Neural cell (in vitro differentiated cells): ENCODE measurements at regions not wholly inside any gene's neighbourhood (a gene's known extent, or its start where the extent isn't known, plus 50 kb on each side); places are given as distances from the start of the nearest gene placed in this dataset.

Experiments used
- H2AFZ ChIP-seq: fragments of 200-600, 300-800 bp; sonication (generic), shearing (Covaris generic); 2 replicates; pipeline ENCODE4 v1.6.0; 2014; ENCODE audit warnings: low read depth, mild to moderate bottlenecking, antibody characterized with exemption, low read length, moderate library complexity
- H3F3A ChIP-seq: fragments of 200-600 bp; shearing (Covaris generic); 2 replicates; pipeline ENCODE4 v1.6.1; 2016; ENCODE audit warnings: mild to moderate bottlenecking, moderate library complexity, mixed read lengths, antibody characterized with exemption, low read length; ENCODE audit not compliant: insufficient read depth, poor library complexity, severe bottlenecking
- H3K27ac ChIP-seq: fragments of 200-600, 300-800 bp; sonication (generic), shearing (Covaris generic); 2 replicates; pipeline ENCODE4 v1.5.1; 2014; ENCODE audit warnings: mild to moderate bottlenecking, low read length, moderate library complexity
- H3K27me3 ChIP-seq: fragments of 300-800, 200-600 bp; sonication (generic), shearing (Covaris generic); 2 replicates; pipeline ENCODE4 v1.6.0; 2014; ENCODE audit warnings: mild to moderate bottlenecking, low read depth, low read length, moderate library complexity; ENCODE audit not compliant: insufficient read depth
- H3K36me3 ChIP-seq: fragments of 300-800, 200-600 bp; sonication (generic), shearing (Covaris generic); 2 replicates; pipeline ENCODE4 v1.5.1; 2014; ENCODE audit warnings: mild to moderate bottlenecking, antibody characterized with exemption, low read length, moderate library complexity; ENCODE audit not compliant: insufficient read depth
- H3K4me2 ChIP-seq: fragments of 300-800, 200-600 bp; sonication (generic), shearing (Covaris generic); 2 replicates; pipeline ENCODE4 v1.6.0; 2014; ENCODE audit warnings: mild to moderate bottlenecking, low read length
- H3K4me3 ChIP-seq: fragments of 300-800, 200-600 bp; sonication (generic), shearing (Covaris generic); 2 replicates; pipeline ENCODE4 v1.5.1; 2014; ENCODE audit warnings: mild to moderate bottlenecking, low read length, moderate library complexity
- H3K79me2 ChIP-seq: fragments of 200-600 bp; shearing (Covaris generic); replicated peaks from 2 replicates; pipeline ENCODE4 v1.6.0; 2014; ENCODE audit warnings: mild to moderate bottlenecking, low read length, moderate library complexity; ENCODE audit not compliant: insufficient read depth
- H3K9ac ChIP-seq: fragments of 300-800, 200-600 bp; sonication (generic), shearing (Covaris generic); 2 replicates; pipeline ENCODE4 v1.6.1; 2016; ENCODE audit warnings: mild to moderate bottlenecking, low read length, mixed read lengths
- H3K9me2 ChIP-seq: fragments of 200-600 bp; shearing (Covaris generic); 2 replicates; pipeline ENCODE4 v1.6.1; 2016; ENCODE audit warnings: mild to moderate bottlenecking, low read length, mixed read lengths; ENCODE audit not compliant: insufficient read depth
- H3K9me3 ChIP-seq: fragments of 200-600, 300-800 bp; sonication (generic), shearing (Covaris generic); 2 replicates; pipeline ENCODE4 v1.6.1; 2016; ENCODE audit warnings: mild to moderate bottlenecking, mixed run types, low read length, moderate library complexity, mixed read lengths
- H4K20me1 ChIP-seq: fragments of 200-600 bp; shearing (Covaris generic); 2 replicates; pipeline ENCODE4 v1.6.1; 2016; ENCODE audit warnings: mild to moderate bottlenecking, mixed run types; ENCODE audit not compliant: insufficient read depth
- EP300 ChIP-seq: fragments of 450-650 bp; conservative IDR thresholded peaks from 2 replicates; pipeline ENCODE4 v1.6.1; 2014; ENCODE audit warnings: antibody characterized with exemption, mild to moderate bottlenecking, moderate library complexity; ENCODE audit not compliant: poor library complexity, severe bottlenecking
- EZH2 ChIP-seq: fragments of 200-600, 300-800 bp; shearing (Covaris generic), sonication (generic); IDR thresholded peaks from 2 replicates; pipeline ENCODE4 v1.6.1; 2014; ENCODE audit warnings: antibody characterized with exemption, low read length, borderline replicate concordance, mild to moderate bottlenecking; ENCODE audit not compliant: insufficient read depth, poor library complexity, severe bottlenecking
- MXI1 ChIP-seq: fragments of 450-650 bp; conservative IDR thresholded peaks from 2 replicates; pipeline ENCODE4 v1.6.1; 2014; ENCODE audit warnings: antibody characterized with exemption, mild to moderate bottlenecking; ENCODE audit not compliant: poor library complexity, severe bottlenecking
- POLR2AphosphoS5 ChIP-seq: IDR thresholded peaks from 2 replicates; pipeline ENCODE4 v1.6.1; 2012
- RAD21 ChIP-seq: fragments of 450-650 bp; conservative IDR thresholded peaks from 2 replicates; pipeline ENCODE4 v1.6.1; 2014; ENCODE audit warnings: antibody characterized with exemption, mild to moderate bottlenecking, moderate library complexity
- SMC3 ChIP-seq: fragments of 450-650 bp; conservative IDR thresholded peaks from 2 replicates; pipeline ENCODE4 v1.6.1; 2014; ENCODE audit warnings: antibody characterized with exemption, mild to moderate bottlenecking, moderate library complexity; ENCODE audit not compliant: poor library complexity
- TAF1 ChIP-seq: IDR thresholded peaks from 2 replicates; pipeline ENCODE4 v1.6.1; 2012; ENCODE audit warnings: low read depth
- TF ChIP-seq, protein P1 (sequence below): fragments of 450-650 bp; IDR thresholded peaks from 2 replicates; pipeline ENCODE4 v1.5.1; 2014; ENCODE audit warnings: antibody characterized with exemption, mild to moderate bottlenecking, moderate library complexity; ENCODE audit not compliant: poor library complexity, severe bottlenecking
- TF ChIP-seq, protein P2 (sequence below): IDR thresholded peaks from 2 replicates; pipeline ENCODE4 v1.6.1; 2012; ENCODE audit warnings: borderline replicate concordance

DNA sequence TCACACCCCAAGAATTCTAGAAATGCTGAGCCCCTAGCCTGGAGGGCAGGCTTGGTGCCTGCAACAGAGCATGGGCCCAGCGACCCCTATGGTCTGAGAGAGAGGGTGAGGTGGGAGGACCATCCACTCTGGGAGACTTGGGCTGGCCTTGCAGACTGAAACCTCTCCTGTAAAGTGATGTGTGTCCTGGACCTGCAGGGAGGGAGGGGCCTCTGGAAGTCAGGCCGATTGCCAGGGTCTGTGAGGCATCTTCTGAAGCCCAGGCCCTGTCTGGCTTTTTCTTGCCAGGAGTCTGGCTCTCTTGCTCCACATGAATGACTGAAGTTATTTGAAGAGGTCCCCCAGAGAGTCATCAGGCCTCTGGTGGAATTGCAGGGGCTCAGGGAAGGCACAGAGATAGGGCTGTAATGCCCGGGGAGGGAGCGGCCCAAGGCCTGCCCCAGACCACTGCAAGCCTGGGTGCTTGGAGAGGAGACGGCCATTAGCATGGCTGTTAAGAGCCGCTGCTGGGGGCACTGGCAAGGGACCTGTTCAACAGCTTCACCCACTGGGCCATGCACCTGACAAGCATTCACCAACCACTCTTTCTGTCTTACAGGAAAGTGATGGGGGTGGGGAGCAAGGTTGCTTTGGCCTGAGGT lies 56.0 kb upstream of the CHRNA7 start:
- Histone ChIP-seq H2AFZ (no peak overlapping the region), H3K79me2 (no peaks in the 10 kb centered on the region), H3K36me3 (no peaks in the 10 kb centered on the region), H3K4me3 (no peak overlapping the region), H3F3A (no peaks in the 10 kb centered on the region), H4K20me1 (no peaks in the 10 kb centered on the region), H3K27ac (no peak overlapping the region), H3K9ac (no peak overlapping the region), H3K27me3 (no peaks in the 10 kb centered on the region), H3K9me2 (no peaks in the 10 kb centered on the region), H3K9me3 (no peaks in the 10 kb centered on the region), H3K4me2 (no peak overlapping the region)
- no peak for TF ChIP-seq EP300
- no peak for TF ChIP-seq POLR2AphosphoS5

DNA sequence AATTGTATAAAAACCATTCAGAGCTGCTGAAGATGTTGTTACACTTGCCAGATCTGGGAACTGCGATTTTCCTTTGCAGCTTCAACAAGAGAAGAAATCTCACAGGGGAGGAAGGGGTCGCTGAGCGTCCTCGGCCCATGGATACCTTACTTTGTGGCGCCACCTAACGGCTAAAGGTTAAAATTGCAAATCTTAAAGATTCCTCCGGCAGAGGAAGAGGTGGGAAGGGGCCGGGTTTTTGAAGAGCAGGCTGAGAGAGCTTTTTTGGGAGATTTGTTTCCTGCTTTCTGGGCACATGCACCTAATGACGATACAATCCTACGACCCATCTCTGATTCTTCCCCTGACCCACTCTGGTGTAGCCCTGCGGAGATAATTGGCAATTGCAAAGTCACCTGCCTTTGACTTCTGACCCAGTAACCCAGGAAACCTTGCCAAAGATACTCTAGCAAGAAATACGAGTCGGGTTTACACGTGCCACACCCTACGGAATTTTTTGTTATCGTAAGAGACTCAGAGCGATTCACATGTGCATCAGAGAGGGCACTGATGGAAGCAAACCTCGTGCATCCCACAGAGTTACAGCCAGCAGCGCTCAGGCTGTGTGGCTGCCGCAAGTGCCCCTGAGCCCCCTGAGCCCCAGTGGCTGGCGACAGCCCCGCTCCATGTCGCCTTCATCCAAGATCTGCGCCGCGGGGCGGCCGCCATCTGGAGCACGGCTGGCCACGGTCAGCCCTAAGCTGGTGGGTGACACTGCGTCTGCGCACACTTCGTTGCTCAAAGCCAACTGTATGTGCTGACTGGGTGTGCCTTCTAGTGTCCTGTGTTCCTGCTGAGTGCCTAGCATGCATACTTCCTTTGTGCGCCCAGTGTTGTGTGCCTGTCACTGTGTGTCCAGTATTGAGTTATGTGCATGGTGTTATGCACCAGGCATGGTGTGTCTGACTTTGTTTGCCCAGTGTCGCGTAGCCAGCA lies 55.2 kb upstream of the CHRNA7 start:
- TF ChIP-seq, protein P1, sequence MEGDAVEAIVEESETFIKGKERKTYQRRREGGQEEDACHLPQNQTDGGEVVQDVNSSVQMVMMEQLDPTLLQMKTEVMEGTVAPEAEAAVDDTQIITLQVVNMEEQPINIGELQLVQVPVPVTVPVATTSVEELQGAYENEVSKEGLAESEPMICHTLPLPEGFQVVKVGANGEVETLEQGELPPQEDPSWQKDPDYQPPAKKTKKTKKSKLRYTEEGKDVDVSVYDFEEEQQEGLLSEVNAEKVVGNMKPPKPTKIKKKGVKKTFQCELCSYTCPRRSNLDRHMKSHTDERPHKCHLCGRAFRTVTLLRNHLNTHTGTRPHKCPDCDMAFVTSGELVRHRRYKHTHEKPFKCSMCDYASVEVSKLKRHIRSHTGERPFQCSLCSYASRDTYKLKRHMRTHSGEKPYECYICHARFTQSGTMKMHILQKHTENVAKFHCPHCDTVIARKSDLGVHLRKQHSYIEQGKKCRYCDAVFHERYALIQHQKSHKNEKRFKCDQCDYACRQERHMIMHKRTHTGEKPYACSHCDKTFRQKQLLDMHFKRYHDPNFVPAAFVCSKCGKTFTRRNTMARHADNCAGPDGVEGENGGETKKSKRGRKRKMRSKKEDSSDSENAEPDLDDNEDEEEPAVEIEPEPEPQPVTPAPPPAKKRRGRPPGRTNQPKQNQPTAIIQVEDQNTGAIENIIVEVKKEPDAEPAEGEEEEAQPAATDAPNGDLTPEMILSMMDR: peak; percentile 89
- no peak for TF ChIP-seq EZH2
- no peak for TF ChIP-seq POLR2AphosphoS5
- TF ChIP-seq MXI1: no peak
- TF ChIP-seq EP300: no peak
- TF ChIP-seq, protein P2, sequence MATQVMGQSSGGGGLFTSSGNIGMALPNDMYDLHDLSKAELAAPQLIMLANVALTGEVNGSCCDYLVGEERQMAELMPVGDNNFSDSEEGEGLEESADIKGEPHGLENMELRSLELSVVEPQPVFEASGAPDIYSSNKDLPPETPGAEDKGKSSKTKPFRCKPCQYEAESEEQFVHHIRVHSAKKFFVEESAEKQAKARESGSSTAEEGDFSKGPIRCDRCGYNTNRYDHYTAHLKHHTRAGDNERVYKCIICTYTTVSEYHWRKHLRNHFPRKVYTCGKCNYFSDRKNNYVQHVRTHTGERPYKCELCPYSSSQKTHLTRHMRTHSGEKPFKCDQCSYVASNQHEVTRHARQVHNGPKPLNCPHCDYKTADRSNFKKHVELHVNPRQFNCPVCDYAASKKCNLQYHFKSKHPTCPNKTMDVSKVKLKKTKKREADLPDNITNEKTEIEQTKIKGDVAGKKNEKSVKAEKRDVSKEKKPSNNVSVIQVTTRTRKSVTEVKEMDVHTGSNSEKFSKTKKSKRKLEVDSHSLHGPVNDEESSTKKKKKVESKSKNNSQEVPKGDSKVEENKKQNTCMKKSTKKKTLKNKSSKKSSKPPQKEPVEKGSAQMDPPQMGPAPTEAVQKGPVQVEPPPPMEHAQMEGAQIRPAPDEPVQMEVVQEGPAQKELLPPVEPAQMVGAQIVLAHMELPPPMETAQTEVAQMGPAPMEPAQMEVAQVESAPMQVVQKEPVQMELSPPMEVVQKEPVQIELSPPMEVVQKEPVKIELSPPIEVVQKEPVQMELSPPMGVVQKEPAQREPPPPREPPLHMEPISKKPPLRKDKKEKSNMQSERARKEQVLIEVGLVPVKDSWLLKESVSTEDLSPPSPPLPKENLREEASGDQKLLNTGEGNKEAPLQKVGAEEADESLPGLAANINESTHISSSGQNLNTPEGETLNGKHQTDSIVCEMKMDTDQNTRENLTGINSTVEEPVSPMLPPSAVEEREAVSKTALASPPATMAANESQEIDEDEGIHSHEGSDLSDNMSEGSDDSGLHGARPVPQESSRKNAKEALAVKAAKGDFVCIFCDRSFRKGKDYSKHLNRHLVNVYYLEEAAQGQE: no peak
- TF ChIP-seq RAD21: peak; percentile 90
- TF ChIP-seq SMC3: peak; percentile 87
- TF ChIP-seq TAF1: no peak
- Histone ChIP-seq H3K9me3 (no peaks in the 10 kb centered on the region), H3K4me3 (no peak overlapping the region), H3K9me2 (no peaks in the 10 kb centered on the region), H3K4me2 (no peak overlapping the region), H3K27ac (no peak overlapping the region), H3K79me2 (no peaks in the 10 kb centered on the region), H4K20me1 (no peaks in the 10 kb centered on the region), H3K27me3 (no peaks in the 10 kb centered on the region), H2AFZ (no peak overlapping the region), H3K36me3 (no peaks in the 10 kb centered on the region), H3F3A (no peaks in the 10 kb centered on the region), H3K9ac (no peak overlapping the region)
